HG02884 (cell line): ENCODE measurements at regions not wholly inside any gene's neighbourhood (a gene's known extent, or its start where the extent isn't known, plus 50 kb on each side); places are given as distances from the start of the nearest gene placed in this dataset.

Experiments used
- ATAC-seq: cut with Tn5 transposase; IDR thresholded peaks from one replicate; pipeline ENCODE4 v1.9.1; 2021; ENCODE audit warnings: mild to moderate bottlenecking, moderate library complexity; ENCODE audit not compliant: unreplicated experiment

- no peak for ATAC-seq
Measured at GRCh38 chr11:80637571-80637970, 1196.7 kb upstream of the TENM4 start.

GRCh38 chr11:80636999-80637398, 1196.2 kb upstream of the TENM4 start:
- no peak for ATAC-seq

- ATAC-seq: no peak
Measured at GRCh38 chr11:80635178-80635577, 1194.3 kb upstream of the TENM4 start.

GRCh38 chr11:80632691-80633090, 1191.9 kb upstream of the TENM4 start:
- no peak for ATAC-seq

- no peak for ATAC-seq
Measured at GRCh38 chr11:80632156-80632555, 1191.3 kb upstream of the TENM4 start.

GRCh38 chr11:80629466-80629865, 1188.6 kb upstream of the TENM4 start:
- no peak for ATAC-seq

- no peak for ATAC-seq
Measured at GRCh38 chr11:80627364-80627763, 1186.5 kb upstream of the TENM4 start.

GRCh38 chr11:80626721-80627120, 1185.9 kb upstream of the TENM4 start:
- ATAC-seq: no peak

- no peak for ATAC-seq
Measured at GRCh38 chr11:80625563-80625962, 1184.7 kb upstream of the TENM4 start.

GRCh38 chr11:80621871-80622270, 1181.0 kb upstream of the TENM4 start:
- no peak for ATAC-seq

- no peak for ATAC-seq
Measured at GRCh38 chr11:80620867-80621266, 1180.0 kb upstream of the TENM4 start.

- ATAC-seq: no peak
Measured at GRCh38 chr11:80617156-80617555, 1176.3 kb upstream of the TENM4 start.

- no peak for ATAC-seq
Measured at GRCh38 chr11:80616070-80616800, 1175.4 kb upstream of the TENM4 start.

GRCh38 chr11:80613655-80614054, 1172.8 kb upstream of the TENM4 start:
- no peak for ATAC-seq

- no peak for ATAC-seq
Measured at GRCh38 chr11:80610516-80610915, 1169.7 kb upstream of the TENM4 start.

GRCh38 chr11:80603472-80603871, 1162.6 kb upstream of the TENM4 start:
- ATAC-seq: no peak

- ATAC-seq: no peak
Measured at GRCh38 chr11:80598905-80599304, 1158.1 kb upstream of the TENM4 start.

GRCh38 chr11:80596291-80596810, 1155.5 kb upstream of the TENM4 start:
- no peak for ATAC-seq

GRCh38 chr11:80595011-80595410, 1154.2 kb upstream of the TENM4 start:
- ATAC-seq: no peak

- no peak for ATAC-seq
Measured at GRCh38 chr11:80593648-80594374, 1153.0 kb upstream of the TENM4 start.

GRCh38 chr11:80592546-80592945, 1151.7 kb upstream of the TENM4 start:
- no peak for ATAC-seq

- no peak for ATAC-seq
Measured at GRCh38 chr11:80587906-80588305, 1147.1 kb upstream of the TENM4 start.
